ENCODE measurements at regions not wholly inside any gene's neighbourhood (a gene's known extent, or its start where the extent isn't known, plus 50 kb on each side); places are given as distances from the start of the nearest gene placed in this dataset.

GRCh38 chr1:56309065-56309464 lies 270.3 kb downstream of the PLPP3 start:
- Histone ChIP-seq H3K56ac (ENCODE audit: insufficient read length, low read depth, low read length) (no peak overlapping the region), H4K91ac (ENCODE audit: insufficient read length, low read depth, low read length) (no peak overlapping the region), H2BK12ac (ENCODE audit: insufficient read length, low read depth, low read length) (no peak overlapping the region), H2BK20ac (ENCODE audit: low read depth, low read length, poor library complexity, severe bottlenecking) (no peak overlapping the region), H3K27ac (ENCODE audit: insufficient read length, low read depth, low read length) (no peak overlapping the region), H4K5ac (ENCODE audit: insufficient read length, low read depth, low read length) (no peak overlapping the region), H3K79me1 (ENCODE audit: insufficient read depth, low read depth, low read length, poor library complexity, severe bottlenecking) (no peaks in the 10 kb centered on the region), H3K14ac (ENCODE audit: insufficient read depth, low read length) (no peak overlapping the region), H3K4me1 (ENCODE audit: insufficient read depth, low read length) (no peaks in the 10 kb centered on the region), H3T11ph (ENCODE audit: low read length) (no peak overlapping the region), H3K18ac (ENCODE audit: insufficient read length, low read depth, low read length) (no peak overlapping the region), H3K79me2 (ENCODE audit: insufficient read depth, low read length) (no peaks in the 10 kb centered on the region), H2BK120ac (ENCODE audit: low read depth, low read length, poor library complexity, severe bottlenecking) (no peak overlapping the region), H2AFZ (ENCODE audit: low read length) (no peak overlapping the region), H3K9me3 (ENCODE audit: control insufficient read depth, low read depth, low read length) (no peaks in the 10 kb centered on the region), H4K8ac (replicated peaks; ENCODE audit: insufficient read length, low read depth, low read length) (no peak overlapping the region), H3K9ac (ENCODE audit: extremely low read depth, insufficient read length, low read length) (no peak overlapping the region), H2AK5ac (ENCODE audit: insufficient read length, low read length) (no peak overlapping the region), H3K27me3 (ENCODE audit: insufficient read depth, low read length) (no peaks in the 10 kb centered on the region), H3K23me2 (ENCODE audit: insufficient read length, low read depth, low read length, poor library complexity, severe bottlenecking) (no peaks in the 10 kb centered on the region), H3K23ac (ENCODE audit: insufficient read length, low read depth, low read length) (no peak overlapping the region), H2BK15ac (ENCODE audit: low read depth, low read length) (no peak overlapping the region), H4K20me1 (ENCODE audit: control insufficient read depth, insufficient read depth, insufficient read length) (no peaks in the 10 kb centered on the region), H2BK5ac (ENCODE audit: insufficient read length, low read length) (no peak overlapping the region), H3K4me2 (ENCODE audit: insufficient read depth, insufficient read length, low read length) (no peak overlapping the region), H3K4ac (ENCODE audit: low read depth, low read length) (no peak overlapping the region)
- H3K4me3 Mint-ChIP-seq, result no peak overlapping the region
- H3K27ac Mint-ChIP-seq, result no peak overlapping the region
- TF ChIP-seq CTCF (conservative IDR thresholded peaks at IDR 0.05), result no peak
- H3K4me1 Mint-ChIP-seq, result no peaks in the 10 kb centered on the region
- 0 out of 7 replicates have a peak, but pooled peaks cover 0 to 4% (median 0%) of the 10 kb centered on the region in 3 experiments for H3K36me3 Mint-ChIP-seq (ENCODE audit: insufficient read depth in 1 of 3, low read depth in 3 of 3)
- H3K27me3 Mint-ChIP-seq (ENCODE audit: low read depth), result no peaks in the 10 kb centered on the region
- H3K9me3 Mint-ChIP-seq, result peaks cover 3 to 4% of the 10 kb centered on the region in 2 experiments; a peak in 4 of 5 replicates
- no peak for DNase-seq
- WGBS (ENCODE audit: extremely low coverage, insufficient read length, low lambda C conversion rate), result no CpG with 5 or more reads among the region's 1 CpG

Data from H9 (cell line).